ACC112 (cell line): ENCODE measurements at regions not wholly inside any gene's neighbourhood (a gene's known extent, or its start where the extent isn't known, plus 50 kb on each side); places are given as distances from the start of the nearest gene placed in this dataset.
"Not testable (repeated sequence)": the region's sequence is repeated elsewhere in the genome, so short reads cannot be mapped to it uniquely, and the experiment has no call there.

Experiments used
- H2AFZ ChIP-seq: fragments of 200-600 bp; sonication (generic); one replicate; pipeline ENCODE4 v1.6.0; 2017; ENCODE audit warnings: antibody characterized with exemption, low read length; ENCODE audit not compliant: unreplicated experiment
- H3K27ac ChIP-seq: fragments of 200-600 bp; sonication (generic); 2 replicates; pipeline ENCODE4 v1.5.1; 2014; ENCODE audit warnings: low read depth, mild to moderate bottlenecking, antibody characterized with exemption, low read length, moderate library complexity
- H3K27me3 ChIP-seq: fragments of 200-600 bp; sonication (generic); 2 replicates; pipeline ENCODE4 v1.6.1; 2014; ENCODE audit warnings: mild to moderate bottlenecking, antibody characterized with exemption, low read length, moderate library complexity, mixed read lengths; ENCODE audit not compliant: insufficient read depth
- H3K36me3 ChIP-seq: fragments of 200-600 bp; sonication (generic); 2 replicates; pipeline ENCODE4 v1.6.1; 2016; ENCODE audit warnings: mild to moderate bottlenecking, antibody characterized with exemption, low read length, moderate library complexity, mixed read lengths; ENCODE audit not compliant: insufficient read depth
- H3K4me1 ChIP-seq: fragments of 200-600 bp; sonication (generic); one replicate; pipeline ENCODE4 v1.6.1; 2016; ENCODE audit warnings: low read length, mixed read lengths; ENCODE audit not compliant: insufficient read depth, unreplicated experiment, control insufficient read depth
- H3K4me3 ChIP-seq: fragments of 200-600 bp; sonication (generic); 2 replicates; pipeline ENCODE4 v1.5.1; 2014; ENCODE audit warnings: mild to moderate bottlenecking, low read depth, low read length
- H3K79me2 ChIP-seq: fragments of 200-600 bp; sonication (generic); one replicate; pipeline ENCODE4 v1.6.0; 2016; ENCODE audit warnings: low read length; ENCODE audit not compliant: control insufficient read depth, unreplicated experiment, insufficient read depth

- 0 out of 2 replicates have a peak, but pooled peaks cover 6% of the 10 kb centered on the region for H3K36me3 ChIP-seq
- no peaks in the 10 kb centered on the region for H3K79me2 ChIP-seq
- no peaks in the 10 kb centered on the region for H3K4me1 ChIP-seq
- no peak overlapping the region for H2AFZ ChIP-seq
- H3K27me3 ChIP-seq, result no peaks in the 10 kb centered on the region
- H3K4me3 ChIP-seq, result no peak overlapping the region
- H3K27ac ChIP-seq, result no peak overlapping the region
Measured at GRCh38 chr1:45258059-45258650, 51.8 kb upstream of the ZSWIM5 start.

GRCh38 chr1:45259053-45259452 lies 52.6 kb upstream of the ZSWIM5 start:
- Histone ChIP-seq H3K4me3 (no peak overlapping the region), H3K36me3 (0 out of 2 replicates have a peak, but pooled peaks cover 6% of the 10 kb centered on the region), H3K27ac (no peak overlapping the region), H3K4me1 (no peaks in the 10 kb centered on the region), H3K27me3 (no peaks in the 10 kb centered on the region), H3K79me2 (no peaks in the 10 kb centered on the region), H2AFZ (no peak overlapping the region)

- Histone ChIP-seq H3K36me3 (0 out of 2 replicates have a peak, but pooled peaks cover 6% of the 10 kb centered on the region), H3K4me3 (no peak overlapping the region), H3K4me1 (no peaks in the 10 kb centered on the region), H2AFZ (no peak overlapping the region), H3K27me3 (no peaks in the 10 kb centered on the region), H3K27ac (no peak overlapping the region), H3K79me2 (no peaks in the 10 kb centered on the region)
Measured at GRCh38 chr1:45260244-45260643, 53.8 kb upstream of the ZSWIM5 start.

- peaks cover 19% of the 10 kb centered on the region for H3K4me1 ChIP-seq
- H3K36me3 ChIP-seq, result 0 out of 2 replicates have a peak, but pooled peaks cover 6% of the 10 kb centered on the region
- H3K4me3 ChIP-seq, result no peak overlapping the region
- no peaks in the 10 kb centered on the region for H3K27me3 ChIP-seq
- H3K27ac ChIP-seq, result no peak overlapping the region
- no peak overlapping the region for H2AFZ ChIP-seq
- H3K79me2 ChIP-seq, result no peaks in the 10 kb centered on the region
Measured at GRCh38 chr1:45263132-45263531, 56.7 kb upstream of the ZSWIM5 start.

GRCh38 chr1:45265244-45265643 lies 58.8 kb upstream of the ZSWIM5 start:
- H3K4me1 ChIP-seq, result peaks cover 19% of the 10 kb centered on the region
- no peaks in the 10 kb centered on the region for H3K79me2 ChIP-seq
- no peak overlapping the region for H3K4me3 ChIP-seq
- H3K27me3 ChIP-seq, result no peaks in the 10 kb centered on the region
- H3K36me3 ChIP-seq, result no peaks in the 10 kb centered on the region
- no peak overlapping the region for H3K27ac ChIP-seq
- H2AFZ ChIP-seq, result no peak overlapping the region

- Histone ChIP-seq H2AFZ (peak overlapping the region; percentile 63), H3K4me1 (peaks cover 19% of the 10 kb centered on the region), H3K27me3 (no peaks in the 10 kb centered on the region), H3K4me3 (no peak overlapping the region), H3K36me3 (no peaks in the 10 kb centered on the region), H3K79me2 (no peaks in the 10 kb centered on the region), H3K27ac (peak overlapping the region; percentile 74)
Measured at GRCh38 chr1:45266151-45266801, 59.9 kb upstream of the ZSWIM5 start.

- H3K27me3 ChIP-seq, H2AFZ ChIP-seq, H3K36me3 ChIP-seq, H3K79me2 ChIP-seq, H3K4me3 ChIP-seq, H3K27ac ChIP-seq: not testable (repeated sequence)
- peaks cover 31% of the 10 kb centered on the region for H3K4me1 ChIP-seq
Measured at GRCh38 chr1:45268310-45268709, 58.4 kb upstream of the HPDL start.

GRCh38 chr1:45272267-45272666 lies 54.4 kb upstream of the HPDL start:
- H3K79me2 ChIP-seq, H3K36me3 ChIP-seq, H3K4me3 ChIP-seq, H3K27me3 ChIP-seq: not testable (repeated sequence)
- Histone ChIP-seq H3K27ac (peak overlapping the region; percentile 100), H3K4me1 (peaks cover 24% of the 10 kb centered on the region), H2AFZ (peak overlapping the region; percentile 20)

- Histone ChIP-seq H2AFZ (peak overlapping the region; percentile 68), H3K4me1 (peaks cover 18% of the 10 kb centered on the region), H3K36me3 (no peaks in the 10 kb centered on the region), H3K79me2 (no peaks in the 10 kb centered on the region), H3K27ac (peak overlapping the region; percentile 100), H3K4me3 (no peak overlapping the region), H3K27me3 (no peaks in the 10 kb centered on the region)
Measured at GRCh38 chr1:45272913-45273371, 53.8 kb upstream of the HPDL start.

- Histone ChIP-seq H3K36me3 (0 out of 2 replicates have a peak, but pooled peaks cover 4% of the 10 kb centered on the region), H3K27me3 (no peaks in the 10 kb centered on the region), H3K27ac (no peak overlapping the region), H3K4me1 (peaks cover 18% of the 10 kb centered on the region), H3K4me3 (no peak overlapping the region), H2AFZ (peak overlapping the region; percentile 39), H3K79me2 (no peaks in the 10 kb centered on the region)
Measured at GRCh38 chr1:45275054-45275453, 51.6 kb upstream of the HPDL start.
